H9 (cell line): ENCODE measurements at regions not wholly inside any gene's neighbourhood (a gene's known extent, or its start where the extent isn't known, plus 50 kb on each side); places are given as distances from the start of the nearest gene placed in this dataset.

Source experiments
- DNase-seq: peaks from one replicate; pipeline ENCODE4 v3.0.0-alpha.2; 2017
- H2AFZ ChIP-seq: one replicate; pipeline ENCODE4 v1.6.1; 2013; ENCODE audit warnings: mild to moderate bottlenecking, low read length, control low read depth, moderate library complexity
- H2AK5ac ChIP-seq: 2 replicates; pipeline ENCODE4 v1.6.1; 2013; ENCODE audit warnings: low read length, control low read depth, mixed read lengths; ENCODE audit not compliant: insufficient read length
- H2BK120ac ChIP-seq: one replicate; pipeline ENCODE4 v1.6.1; 2013; ENCODE audit warnings: low read depth, mild to moderate bottlenecking, low read length, control low read depth, inconsistent platforms; ENCODE audit not compliant: poor library complexity, severe bottlenecking
- H2BK12ac ChIP-seq: 2 replicates; pipeline ENCODE4 v1.6.1; 2013; ENCODE audit warnings: low read length, control low read depth, mixed read lengths, low read depth; ENCODE audit not compliant: insufficient read length
- H2BK15ac ChIP-seq: 2 replicates; pipeline ENCODE4 v1.6.1; 2013; ENCODE audit warnings: low read depth, low read length, control low read depth
- H2BK20ac ChIP-seq: one replicate; pipeline ENCODE4 v1.6.1; 2013; ENCODE audit warnings: low read depth, mild to moderate bottlenecking, low read length, control low read depth, inconsistent platforms; ENCODE audit not compliant: poor library complexity, severe bottlenecking
- H2BK5ac ChIP-seq: 2 replicates; pipeline ENCODE4 v1.6.1; 2013; ENCODE audit warnings: low read length, control low read depth, mixed read lengths; ENCODE audit not compliant: insufficient read length
- H3K14ac ChIP-seq: 2 replicates; pipeline ENCODE4 v1.6.1; 2013; ENCODE audit warnings: low read length, control low read depth; ENCODE audit not compliant: insufficient read depth
- H3K18ac ChIP-seq: 2 replicates; pipeline ENCODE4 v1.6.1; 2013; ENCODE audit warnings: low read depth, mild to moderate bottlenecking, mixed read lengths, low read length, control low read depth; ENCODE audit not compliant: insufficient read length
- H3K23ac ChIP-seq: 2 replicates; pipeline ENCODE4 v1.6.1; 2013; ENCODE audit warnings: low read length, control low read depth, mixed read lengths, low read depth; ENCODE audit not compliant: insufficient read length
- H3K23me2 ChIP-seq: 2 replicates; pipeline ENCODE4 v1.6.1; 2013; ENCODE audit warnings: low read depth, mild to moderate bottlenecking, mixed read lengths, low read length, control low read depth; ENCODE audit not compliant: insufficient read length, poor library complexity, severe bottlenecking
- H3K27ac ChIP-seq: 2 replicates; pipeline ENCODE4 v1.5.1; 2013; ENCODE audit warnings: low read length, control low read depth, mixed read lengths, low read depth; ENCODE audit not compliant: insufficient read length
- H3K27me3 ChIP-seq: 2 replicates; pipeline ENCODE4 v1.6.1; 2013; ENCODE audit warnings: low read length, control low read depth, inconsistent platforms; ENCODE audit not compliant: insufficient read depth
- H3K4ac ChIP-seq: 2 replicates; pipeline ENCODE4 v1.6.1; 2013; ENCODE audit warnings: low read depth, mild to moderate bottlenecking, control low read depth, inconsistent platforms, low read length, moderate library complexity
- H3K4me1 ChIP-seq: 2 replicates; pipeline ENCODE4 v1.6.1; 2013; ENCODE audit warnings: low read length, control low read depth, inconsistent platforms; ENCODE audit not compliant: insufficient read depth
- H3K4me2 ChIP-seq: 2 replicates; pipeline ENCODE4 v1.6.1; 2013; ENCODE audit warnings: low read length, control low read depth, mixed read lengths; ENCODE audit not compliant: insufficient read length, insufficient read depth
- H3K56ac ChIP-seq: 2 replicates; pipeline ENCODE4 v1.6.1; 2013; ENCODE audit warnings: low read depth, mild to moderate bottlenecking, mixed read lengths, low read length, control low read depth; ENCODE audit not compliant: insufficient read length
- H3K79me1 ChIP-seq: 2 replicates; pipeline ENCODE4 v1.6.1; 2013; ENCODE audit warnings: low read depth, mild to moderate bottlenecking, moderate library complexity, low read length, control low read depth, inconsistent platforms; ENCODE audit not compliant: insufficient read depth, poor library complexity, severe bottlenecking
- H3K79me2 ChIP-seq: 2 replicates; pipeline ENCODE4 v1.6.1; 2013; ENCODE audit warnings: low read length, control low read depth, inconsistent platforms; ENCODE audit not compliant: insufficient read depth
- H3K9ac ChIP-seq: 2 replicates; pipeline ENCODE4 v1.6.1; 2013; ENCODE audit warnings: low read length, control low read depth, mixed read lengths; ENCODE audit not compliant: insufficient read length; ENCODE audit errors: extremely low read depth
- H3K9me3 ChIP-seq: one replicate; pipeline ENCODE4 v1.6.1; 2013; ENCODE audit warnings: low read depth, low read length, inconsistent platforms; ENCODE audit not compliant: control insufficient read depth
- H3T11ph ChIP-seq: one replicate; pipeline ENCODE4 v1.6.1; 2013; ENCODE audit warnings: mild to moderate bottlenecking, low read length, control low read depth, inconsistent platforms
- H4K20me1 ChIP-seq: one replicate; pipeline ENCODE4 v1.6.1; 2013; ENCODE audit not compliant: control insufficient read depth, insufficient read length, insufficient read depth
- H4K5ac ChIP-seq: 2 replicates; pipeline ENCODE4 v1.6.1; 2013; ENCODE audit warnings: low read depth, mild to moderate bottlenecking, mixed read lengths, low read length, control low read depth; ENCODE audit not compliant: insufficient read length
- H4K8ac ChIP-seq: replicated peaks from 2 replicates; pipeline ENCODE4 v1.6.1; 2013; ENCODE audit warnings: low read length, control low read depth, mixed read lengths, low read depth; ENCODE audit not compliant: insufficient read length
- H4K91ac ChIP-seq: 2 replicates; pipeline ENCODE4 v1.6.1; 2013; ENCODE audit warnings: low read depth, mild to moderate bottlenecking, moderate library complexity, mixed read lengths, low read length, control low read depth; ENCODE audit not compliant: insufficient read length
- H3K27ac Mint-ChIP-seq, 3 experiments: 2 replicates in 2 of 3; 3 replicates in 1 of 3; pipeline ENCODE4 v1.8.0; 2020 to 2021; ENCODE audit warnings: mixed read lengths in 3 of 3, mild to moderate bottlenecking in 1 of 3, moderate library complexity in 1 of 3
- H3K27me3 Mint-ChIP-seq: 2 replicates; pipeline ENCODE4 v1.8.0; 2021; ENCODE audit warnings: low read depth, mild to moderate bottlenecking, moderate library complexity, mixed read lengths
- H3K36me3 Mint-ChIP-seq, 3 experiments: 2 replicates in 2 of 3; 3 replicates in 1 of 3; pipeline ENCODE4 v1.8.0; 2020 to 2021; ENCODE audit warnings: low read depth in 3 of 3, mixed read lengths in 3 of 3; ENCODE audit not compliant: insufficient read depth in 1 of 3
- H3K4me1 Mint-ChIP-seq, 2 experiments: 2 replicates each; pipeline ENCODE4 v1.8.0; 2020; ENCODE audit warnings: mixed read lengths in 2 of 2
- H3K4me3 Mint-ChIP-seq, 2 experiments: 2 replicates in 1 of 2; 3 replicates in 1 of 2; pipeline ENCODE4 v1.8.0; 2020 to 2021; ENCODE audit warnings: mild to moderate bottlenecking in 2 of 2, mixed read lengths in 2 of 2, moderate library complexity in 1 of 2
- H3K9me3 Mint-ChIP-seq, 2 experiments: 2 replicates in 1 of 2; 3 replicates in 1 of 2; pipeline ENCODE4 v1.8.0; 2020; ENCODE audit warnings: mild to moderate bottlenecking in 2 of 2, mixed read lengths in 2 of 2, moderate library complexity in 1 of 2
- WGBS: extraction: QIAGEN DNeasy Blood & Tissue Kit; methylation state at CpG from one replicate; pipeline ENCODE4 v1.1.7; 2013; ENCODE audit warnings: missing lambda C conversion rate, low lambda C conversion rate, mixed read lengths; ENCODE audit not compliant: insufficient read length; ENCODE audit errors: extremely low coverage; 5-methylcytosine and 5-hydroxymethylcytosine counted together
- TF ChIP-seq, protein P1 (sequence below): fragments of 200-600 bp; sonication (generic); conservative IDR thresholded peaks from 3 replicates; pipeline ENCODE4 v1.8.0; 2021; ENCODE audit warnings: antibody characterized with exemption, mild to moderate bottlenecking

DNA sequence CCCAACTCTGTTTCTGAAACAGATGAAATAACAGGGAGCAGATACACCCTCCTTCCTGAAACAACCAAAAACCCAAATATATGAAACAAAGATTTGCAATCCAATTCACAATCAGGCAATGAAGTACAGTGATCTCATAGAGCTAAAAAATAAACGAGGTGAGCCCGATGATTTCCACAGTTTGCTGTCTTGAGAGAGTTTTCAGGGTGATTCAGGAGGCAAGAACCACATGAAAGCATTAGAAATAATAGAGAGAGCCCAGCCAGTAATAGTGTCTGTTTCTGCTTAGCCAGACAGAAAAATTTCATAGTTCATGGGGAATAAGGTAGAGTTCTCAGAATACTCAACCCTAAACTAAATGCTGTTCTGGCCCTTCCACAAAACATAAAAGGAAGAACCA is 296.2 kb downstream of the PDHA2 start:
- H3K18ac ChIP-seq, result no peak overlapping the region
- no peak overlapping the region for H4K91ac ChIP-seq
- no peak overlapping the region for H4K8ac ChIP-seq
- H3K79me1 ChIP-seq, result no peaks in the 10 kb centered on the region
- no peak overlapping the region for H3K9ac ChIP-seq
- H3K4me2 ChIP-seq, result no peak overlapping the region
- Mint-ChIP-seq H3K9me3 (no peaks in the 10 kb centered on the region), H3K36me3 (no peaks in the 10 kb centered on the region), H3K4me3 (no peak overlapping the region), H3K27ac (no peak overlapping the region), H3K27me3 (no peaks in the 10 kb centered on the region), H3K4me1 (no peaks in the 10 kb centered on the region)
- H3K14ac ChIP-seq, result no peak overlapping the region
- no peak overlapping the region for H3K4ac ChIP-seq
- no peak for DNase-seq
- H2BK20ac ChIP-seq, result no peak overlapping the region
- no peaks in the 10 kb centered on the region for H3K27me3 ChIP-seq
- H3K23me2 ChIP-seq, result no peaks in the 10 kb centered on the region
- TF ChIP-seq, protein P1, sequence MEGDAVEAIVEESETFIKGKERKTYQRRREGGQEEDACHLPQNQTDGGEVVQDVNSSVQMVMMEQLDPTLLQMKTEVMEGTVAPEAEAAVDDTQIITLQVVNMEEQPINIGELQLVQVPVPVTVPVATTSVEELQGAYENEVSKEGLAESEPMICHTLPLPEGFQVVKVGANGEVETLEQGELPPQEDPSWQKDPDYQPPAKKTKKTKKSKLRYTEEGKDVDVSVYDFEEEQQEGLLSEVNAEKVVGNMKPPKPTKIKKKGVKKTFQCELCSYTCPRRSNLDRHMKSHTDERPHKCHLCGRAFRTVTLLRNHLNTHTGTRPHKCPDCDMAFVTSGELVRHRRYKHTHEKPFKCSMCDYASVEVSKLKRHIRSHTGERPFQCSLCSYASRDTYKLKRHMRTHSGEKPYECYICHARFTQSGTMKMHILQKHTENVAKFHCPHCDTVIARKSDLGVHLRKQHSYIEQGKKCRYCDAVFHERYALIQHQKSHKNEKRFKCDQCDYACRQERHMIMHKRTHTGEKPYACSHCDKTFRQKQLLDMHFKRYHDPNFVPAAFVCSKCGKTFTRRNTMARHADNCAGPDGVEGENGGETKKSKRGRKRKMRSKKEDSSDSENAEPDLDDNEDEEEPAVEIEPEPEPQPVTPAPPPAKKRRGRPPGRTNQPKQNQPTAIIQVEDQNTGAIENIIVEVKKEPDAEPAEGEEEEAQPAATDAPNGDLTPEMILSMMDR, result no peak
- H2AFZ ChIP-seq, result no peak overlapping the region
- no peak overlapping the region for H4K5ac ChIP-seq
- H2BK5ac ChIP-seq, result no peak overlapping the region
- no peaks in the 10 kb centered on the region for H3K4me1 ChIP-seq
- no CpG with 5 or more reads among the region's 2 CpGs for WGBS
- H2BK15ac ChIP-seq, result no peak overlapping the region
- H3K9me3 ChIP-seq, result no peaks in the 10 kb centered on the region
- H3K56ac ChIP-seq, result no peak overlapping the region
- no peak overlapping the region for H2BK120ac ChIP-seq
- no peak overlapping the region for H3K27ac ChIP-seq
- no peaks in the 10 kb centered on the region for H3K79me2 ChIP-seq
- H2AK5ac ChIP-seq, result no peak overlapping the region
- no peak overlapping the region for H2BK12ac ChIP-seq
- H3K23ac ChIP-seq, result no peak overlapping the region
- H3T11ph ChIP-seq, result no peak overlapping the region
- no peaks in the 10 kb centered on the region for H4K20me1 ChIP-seq
